GM18507 (cell line): ENCODE measurements at regions not wholly inside any gene's neighbourhood (a gene's known extent, or its start where the extent isn't known, plus 50 kb on each side); places are given as distances from the start of the nearest gene placed in this dataset.

ENCODE experiments used
- DNase-seq: peaks from one replicate; pipeline ENCODE4 v3.0.0; 2011; ENCODE audit warnings: low read depth; ENCODE audit not compliant: insufficient read length; ENCODE audit errors: extremely low spot score
- FAIRE-seq: peaks from 2 replicates; lab custom pipeline; 2011; peaks lifted over from hg19 to GRCh38; lab: Jason Lieb, UNC

GRCh38 chr2:144333143-144333555 lies 186.8 kb downstream of the ZEB2 start:
- no peak for FAIRE-seq
- no peak for DNase-seq

- FAIRE-seq (peak; percentile 82), DNase-seq (peak; percentile 81)
These were observed 187.4 kb downstream of the ZEB2 start for GRCh38 chr2:144332356-144333142.

GRCh38 chr2:144331674-144332355 lies 188.1 kb downstream of the ZEB2 start:
- no peak for FAIRE-seq
- peak; percentile 20 for DNase-seq

DNA sequence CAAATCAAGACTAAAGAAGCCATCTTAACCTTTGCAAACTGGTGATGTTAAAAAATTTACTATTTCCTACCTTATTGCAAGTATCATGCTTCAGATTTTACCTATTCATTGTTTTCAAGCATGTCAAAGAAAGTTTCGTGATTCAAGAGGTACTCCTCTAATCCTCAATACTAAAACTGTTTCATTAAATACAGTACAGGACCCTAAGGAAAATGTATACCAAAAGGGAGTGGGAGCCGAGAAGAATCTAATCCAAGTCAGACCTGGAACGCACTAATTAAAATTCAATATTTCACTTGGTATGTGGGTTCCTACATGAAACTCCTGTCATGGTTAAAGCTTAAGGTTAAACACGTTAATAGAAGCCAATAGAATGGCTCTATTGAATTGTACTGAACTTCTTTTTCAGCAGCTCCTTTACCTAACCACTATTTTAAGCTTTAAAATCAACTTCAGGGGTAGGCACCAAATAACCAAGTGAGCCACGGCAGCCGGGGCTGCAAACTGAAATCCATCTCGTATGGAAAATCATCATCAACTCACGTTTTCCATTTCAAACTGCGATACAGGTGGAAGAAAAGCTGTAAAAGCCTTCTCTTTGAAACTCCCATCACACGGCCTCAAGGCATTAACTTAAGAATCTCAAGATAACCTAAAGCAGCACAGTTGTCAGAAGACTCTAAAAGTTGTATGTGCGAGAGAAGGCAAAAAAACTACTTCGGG lies 188.8 kb downstream of the ZEB2 start:
- DNase-seq (no peak), FAIRE-seq (peak; percentile 15)

DNA sequence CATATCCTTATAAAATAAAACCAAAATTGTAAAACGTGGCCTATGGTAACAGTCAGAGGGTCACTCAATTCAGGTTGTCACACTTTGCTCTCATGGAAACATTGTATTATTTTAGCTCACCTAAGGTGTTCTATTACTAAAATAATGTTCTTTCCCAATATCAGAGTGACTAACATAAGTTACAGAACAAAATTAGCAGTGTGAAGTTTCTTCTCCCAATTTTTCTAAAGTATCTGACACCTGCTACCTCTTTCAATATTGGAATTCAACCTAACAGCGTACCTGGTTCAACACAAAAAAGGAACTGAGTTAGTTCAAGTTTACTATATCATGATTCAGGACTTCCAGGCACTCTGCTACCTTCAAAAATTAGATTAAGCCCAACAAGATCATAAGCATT lies 190.4 kb downstream of the ZEB2 start:
- FAIRE-seq (no peak), DNase-seq (no peak)

GRCh38 chr2:144328938-144329337 lies 191.0 kb downstream of the ZEB2 start:
- FAIRE-seq: no peak
- DNase-seq: no peak

DNA sequence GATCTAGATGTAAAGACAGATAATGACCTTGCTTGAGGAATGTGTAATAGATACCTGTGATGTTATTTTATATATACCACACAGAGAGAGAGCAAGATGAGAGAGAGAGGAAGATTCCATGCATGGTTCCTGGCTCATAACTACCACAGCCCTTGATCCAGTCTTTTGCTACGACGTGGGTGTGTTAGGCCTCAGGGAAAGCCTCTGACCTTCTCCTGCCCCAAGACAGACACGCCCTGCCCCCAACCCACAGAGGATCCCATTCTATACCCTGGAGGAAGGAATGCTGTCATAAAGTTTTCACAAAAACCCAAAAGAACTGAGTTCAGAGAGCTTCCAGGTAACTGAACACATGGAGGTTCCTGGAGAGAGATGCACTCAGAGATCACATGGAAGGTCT lies 193.1 kb downstream of the ZEB2 start:
- DNase-seq (no peak), FAIRE-seq (no peak)

GRCh38 chr2:144325086-144325485 lies 194.8 kb downstream of the ZEB2 start:
- FAIRE-seq (peak; percentile 82), DNase-seq (no peak)

- no peak for FAIRE-seq
- no peak for DNase-seq
These were observed 195.4 kb downstream of the ZEB2 start for GRCh38 chr2:144324446-144325045.

DNA sequence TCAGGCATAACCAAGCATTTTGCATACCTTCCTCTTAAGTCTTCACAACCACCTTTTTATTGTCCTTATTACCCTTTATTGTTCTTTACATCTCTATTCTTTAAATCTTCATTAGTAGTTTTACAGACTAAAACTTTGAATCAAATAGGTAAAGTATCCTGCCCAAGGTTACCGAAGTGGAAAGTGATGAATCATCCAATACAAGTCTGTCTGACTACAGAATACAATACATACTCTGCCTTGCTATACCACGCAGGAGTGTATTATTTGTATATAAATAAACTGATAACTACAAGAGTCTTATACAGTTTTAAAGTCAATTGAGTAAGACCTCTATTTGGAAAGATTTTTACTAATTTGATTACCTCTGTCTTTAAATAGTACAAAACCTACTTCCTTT lies 196.0 kb downstream of the ZEB2 start:
- DNase-seq (no peak), FAIRE-seq (peak; percentile 42)

- no peak for DNase-seq
- FAIRE-seq: no peak
These were observed 197.5 kb downstream of the ZEB2 start for GRCh38 chr2:144322379-144322778.

GRCh38 chr2:144320491-144320890 lies 199.4 kb downstream of the ZEB2 start:
- no peak for DNase-seq
- peak; percentile 57 for FAIRE-seq

DNA sequence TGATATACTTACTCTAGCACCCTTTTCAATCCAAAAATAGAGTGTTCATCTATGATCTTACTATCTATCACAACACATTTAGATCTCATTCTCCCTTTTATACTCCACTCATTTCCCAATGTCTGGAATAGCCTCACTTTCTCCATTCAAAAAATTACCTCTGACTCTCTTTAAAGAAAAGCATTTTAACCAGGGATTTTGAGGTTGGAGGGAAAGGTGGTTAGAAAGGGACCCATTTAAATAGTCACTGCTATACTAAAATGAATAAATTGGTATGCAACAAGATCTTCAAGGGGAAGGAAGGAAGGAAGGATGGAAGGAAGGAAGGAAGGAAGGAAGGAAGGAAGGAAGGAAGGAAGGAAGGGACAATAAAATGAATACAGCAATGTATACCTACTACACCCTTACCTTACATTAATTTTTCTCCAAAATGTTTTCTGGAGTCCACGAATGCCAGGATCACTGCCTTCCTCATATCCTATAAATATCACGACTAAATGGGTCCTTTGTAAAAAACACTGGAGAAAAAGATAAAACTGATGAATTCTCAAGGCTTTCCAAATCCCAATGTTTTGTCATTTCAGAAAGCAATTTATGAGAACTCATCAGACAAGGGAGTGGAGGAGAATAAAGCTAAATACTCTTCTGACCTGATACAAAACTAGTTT lies 202.7 kb downstream of the ZEB2 start:
- no peak for DNase-seq
- no peak for FAIRE-seq

DNA sequence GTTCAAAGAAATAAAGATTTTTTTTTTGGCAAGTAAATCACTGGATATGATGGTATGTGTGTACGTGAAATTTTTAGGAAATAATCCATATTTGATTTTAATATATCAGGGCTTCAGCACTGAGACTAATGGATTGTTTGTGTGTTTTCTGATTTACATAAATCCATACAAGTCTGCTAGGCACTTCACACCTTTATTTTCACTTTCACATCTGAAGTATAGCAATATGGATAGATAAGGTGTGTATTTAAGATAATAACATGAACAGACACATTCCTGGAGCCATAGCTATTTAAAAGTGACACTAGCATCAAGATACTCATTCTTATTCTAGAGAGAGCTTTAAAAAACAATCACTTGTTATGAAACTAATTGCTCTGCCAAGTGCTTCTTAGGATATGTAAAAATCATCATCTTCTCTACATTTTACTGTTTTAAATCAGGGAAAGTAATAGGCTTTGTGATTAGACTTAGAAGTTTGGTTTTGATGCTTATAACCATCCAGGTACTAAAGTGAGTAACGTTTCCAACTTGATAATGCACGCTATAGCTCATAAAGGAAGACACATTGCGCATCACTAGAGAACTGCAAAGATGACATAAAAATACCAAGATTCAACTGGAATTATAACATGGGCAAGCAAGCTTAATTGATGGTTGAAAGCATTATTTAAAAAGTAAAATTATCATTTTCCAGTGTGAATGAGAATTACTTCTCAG lies 208.9 kb downstream of the ZEB2 start:
- DNase-seq (no peak), FAIRE-seq (peak; percentile 56)

- no peak for DNase-seq
- peak; percentile 47 for FAIRE-seq
These were observed 209.4 kb downstream of the ZEB2 start for GRCh38 chr2:144310484-144310883.

DNA sequence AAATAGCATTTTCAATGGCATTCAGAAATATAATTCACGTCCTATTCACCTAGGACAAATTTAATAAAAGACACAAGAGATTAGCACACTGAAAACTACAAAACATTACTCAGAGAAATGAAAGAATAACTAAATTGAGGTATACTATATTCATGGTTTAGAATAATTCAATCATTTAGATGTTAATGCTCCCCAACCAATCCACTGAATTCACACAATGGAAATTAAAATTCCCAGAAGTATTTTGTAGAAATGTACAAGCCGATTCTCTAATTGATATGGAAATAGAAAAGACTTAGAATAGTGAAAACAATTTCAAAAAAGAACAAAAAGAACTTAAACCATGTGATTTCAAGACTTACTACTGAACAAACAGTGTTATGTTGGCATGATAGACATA lies 212.2 kb downstream of the ZEB2 start:
- no peak for FAIRE-seq
- DNase-seq: no peak

DNA sequence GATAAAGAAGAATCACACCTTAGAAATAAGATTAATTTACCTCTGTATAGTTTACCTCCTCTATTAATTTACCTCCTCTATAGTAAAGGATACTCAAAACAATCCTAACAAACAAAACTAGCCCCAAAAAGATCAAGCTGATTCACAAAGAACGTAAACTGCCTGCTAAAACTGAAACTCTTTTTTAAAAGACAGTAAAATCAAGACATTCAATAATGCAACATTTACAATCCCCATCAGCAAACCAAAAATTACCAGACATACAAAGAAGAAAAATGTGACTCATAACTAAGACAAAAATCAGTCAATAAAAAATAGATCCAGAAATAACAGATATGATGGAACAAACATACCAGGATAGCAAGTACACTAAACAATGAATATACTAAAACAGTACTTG lies 215.7 kb downstream of the ZEB2 start:
- DNase-seq (no peak), FAIRE-seq (no peak)

GRCh38 chr2:144300632-144301031 lies 219.3 kb downstream of the ZEB2 start:
- no peak for FAIRE-seq

DNA sequence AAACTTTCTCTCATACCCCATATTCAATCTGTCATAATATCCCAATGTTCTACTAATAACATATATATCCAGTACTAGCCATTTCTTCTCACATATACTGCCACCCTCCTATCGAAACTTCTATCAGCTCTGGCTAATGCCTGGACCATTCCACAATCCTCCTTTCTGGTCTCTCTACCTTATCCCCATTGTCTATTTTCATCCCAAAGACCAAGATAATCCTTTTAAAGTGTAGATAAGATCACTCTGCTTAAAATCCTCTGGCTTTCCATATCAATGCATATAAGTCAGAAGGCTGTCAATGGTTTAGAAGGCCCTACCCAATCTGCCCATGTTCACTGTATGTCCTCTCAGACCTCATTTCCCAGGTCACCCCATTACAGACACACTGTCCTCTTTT lies 229.6 kb downstream of the ZEB2 start:
- FAIRE-seq: no peak
- no peak for DNase-seq

More at GRCh38 chr2:144300632-144301031, 219.3 kb downstream of the ZEB2 start:
- DNase-seq: no peak
